ENCODE measurements at regions not wholly inside any gene's neighbourhood (a gene's known extent, or its start where the extent isn't known, plus 50 kb on each side); places are given as distances from the start of the nearest gene placed in this dataset.
"Not testable (repeated sequence)": the region's sequence is repeated elsewhere in the genome, so short reads cannot be mapped to it uniquely, and the experiment has no call there.

GRCh38 chr10:21421794-21422193 is 103.7 kb downstream of the SKIDA1 start:
- no peak overlapping the region for H3K4me3 Mint-ChIP-seq
- H3K27me3 Mint-ChIP-seq (ENCODE audit: low read depth): no peaks in the 10 kb centered on the region
- no peaks in the 10 kb centered on the region for H3K36me3 Mint-ChIP-seq (ENCODE audit: low read depth)
- H3K4me1 Mint-ChIP-seq (ENCODE audit: low read depth): no peaks in the 10 kb centered on the region
- H3K27ac Mint-ChIP-seq: no peak overlapping the region
- no peaks in the 10 kb centered on the region for H3K9me3 Mint-ChIP-seq

- Mint-ChIP-seq H3K27ac (no peak overlapping the region), H3K4me1 (ENCODE audit: low read depth) (no peaks in the 10 kb centered on the region), H3K27me3 (ENCODE audit: low read depth) (no peaks in the 10 kb centered on the region), H3K9me3 (no peaks in the 10 kb centered on the region), H3K4me3 (no peak overlapping the region), H3K36me3 (ENCODE audit: low read depth) (no peaks in the 10 kb centered on the region)
These were observed 104.5 kb downstream of the SKIDA1 start for GRCh38 chr10:21421016-21421415.

GRCh38 chr10:21418981-21419576 is 106.4 kb downstream of the SKIDA1 start:
- H3K27me3 Mint-ChIP-seq (ENCODE audit: low read depth); H3K27ac Mint-ChIP-seq; H3K4me3 Mint-ChIP-seq; H3K36me3 Mint-ChIP-seq (ENCODE audit: low read depth); H3K4me1 Mint-ChIP-seq (ENCODE audit: low read depth); H3K9me3 Mint-ChIP-seq: not testable (repeated sequence)

GRCh38 chr10:21417172-21417712 is 108.2 kb downstream of the SKIDA1 start:
- Mint-ChIP-seq H3K27ac (no peak overlapping the region), H3K4me3 (no peak overlapping the region), H3K27me3 (ENCODE audit: low read depth) (no peaks in the 10 kb centered on the region), H3K36me3 (ENCODE audit: low read depth) (no peaks in the 10 kb centered on the region), H3K9me3 (no peaks in the 10 kb centered on the region), H3K4me1 (ENCODE audit: low read depth) (no peaks in the 10 kb centered on the region)

- Mint-ChIP-seq H3K4me3 (no peak overlapping the region), H3K9me3 (no peaks in the 10 kb centered on the region), H3K4me1 (ENCODE audit: low read depth) (no peaks in the 10 kb centered on the region)
These were observed 111.8 kb downstream of the SKIDA1 start for GRCh38 chr10:21413680-21414079.

GRCh38 chr10:21413268-21413667 is 112.2 kb downstream of the SKIDA1 start:
- no peaks in the 10 kb centered on the region for H3K9me3 Mint-ChIP-seq
- H3K36me3 Mint-ChIP-seq (ENCODE audit: low read depth): no peaks in the 10 kb centered on the region
- no peaks in the 10 kb centered on the region for H3K4me1 Mint-ChIP-seq (ENCODE audit: low read depth)
- no peaks in the 10 kb centered on the region for H3K27me3 Mint-ChIP-seq (ENCODE audit: low read depth)
- H3K4me3 Mint-ChIP-seq: no peak overlapping the region
- peak overlapping the region; percentile 10 for H3K27ac Mint-ChIP-seq

More at GRCh38 chr10:21413680-21414079, 111.8 kb downstream of the SKIDA1 start:
- no peaks in the 10 kb centered on the region for H3K27me3 Mint-ChIP-seq (ENCODE audit: low read depth)
- no peak overlapping the region for H3K27ac Mint-ChIP-seq
- no peaks in the 10 kb centered on the region for H3K36me3 Mint-ChIP-seq (ENCODE audit: low read depth)

GRCh38 chr10:21406595-21407193 is 118.8 kb downstream of the SKIDA1 start:
- Mint-ChIP-seq H3K27ac (no peak overlapping the region), H3K4me3 (no peak overlapping the region), H3K4me1 (ENCODE audit: low read depth) (peaks cover 4% of the 10 kb centered on the region), H3K27me3 (ENCODE audit: low read depth) (no peaks in the 10 kb centered on the region), H3K9me3 (no peaks in the 10 kb centered on the region), H3K36me3 (ENCODE audit: low read depth) (no peaks in the 10 kb centered on the region)

GRCh38 chr10:21405981-21406380 is 119.5 kb downstream of the SKIDA1 start:
- H3K27me3 Mint-ChIP-seq (ENCODE audit: low read depth): no peaks in the 10 kb centered on the region
- H3K4me3 Mint-ChIP-seq: no peak overlapping the region
- H3K9me3 Mint-ChIP-seq: no peaks in the 10 kb centered on the region
- peaks cover 4% of the 10 kb centered on the region for H3K4me1 Mint-ChIP-seq (ENCODE audit: low read depth)
- no peak overlapping the region for H3K27ac Mint-ChIP-seq
- no peaks in the 10 kb centered on the region for H3K36me3 Mint-ChIP-seq (ENCODE audit: low read depth)

GRCh38 chr10:21403256-21404015 is 122.0 kb downstream of the SKIDA1 start:
- Mint-ChIP-seq H3K4me1 (ENCODE audit: low read depth) (peaks cover 4% of the 10 kb centered on the region), H3K27me3 (ENCODE audit: low read depth) (peaks cover 4% of the 10 kb centered on the region), H3K9me3 (no peaks in the 10 kb centered on the region), H3K4me3 (no peak overlapping the region), H3K36me3 (ENCODE audit: low read depth) (no peaks in the 10 kb centered on the region), H3K27ac (no peak overlapping the region)

- no peak overlapping the region for H3K27ac Mint-ChIP-seq
These were observed 122.8 kb downstream of the SKIDA1 start for GRCh38 chr10:21402606-21403083.

GRCh38 chr10:21401196-21401595 is 124.3 kb downstream of the SKIDA1 start:
- Mint-ChIP-seq H3K4me1 (ENCODE audit: low read depth) (no peaks in the 10 kb centered on the region), H3K36me3 (ENCODE audit: low read depth) (no peaks in the 10 kb centered on the region), H3K9me3 (no peaks in the 10 kb centered on the region), H3K4me3 (no peak overlapping the region), H3K27me3 (ENCODE audit: low read depth) (peaks cover 4% of the 10 kb centered on the region), H3K27ac (no peak overlapping the region)

More at GRCh38 chr10:21402606-21403083, 122.8 kb downstream of the SKIDA1 start:
- H3K4me3 Mint-ChIP-seq: no peak overlapping the region
- H3K27me3 Mint-ChIP-seq (ENCODE audit: low read depth): peaks cover 4% of the 10 kb centered on the region
- peaks cover 4% of the 10 kb centered on the region for H3K4me1 Mint-ChIP-seq (ENCODE audit: low read depth)
- H3K36me3 Mint-ChIP-seq (ENCODE audit: low read depth): no peaks in the 10 kb centered on the region
- no peaks in the 10 kb centered on the region for H3K9me3 Mint-ChIP-seq

GRCh38 chr10:21399392-21400035 is 126.0 kb downstream of the SKIDA1 start:
- H3K27ac Mint-ChIP-seq: no peak overlapping the region
- no peak overlapping the region for H3K4me3 Mint-ChIP-seq
- peaks cover 4% of the 10 kb centered on the region for H3K27me3 Mint-ChIP-seq (ENCODE audit: low read depth)
- no peaks in the 10 kb centered on the region for H3K4me1 Mint-ChIP-seq (ENCODE audit: low read depth)
- no peaks in the 10 kb centered on the region for H3K36me3 Mint-ChIP-seq (ENCODE audit: low read depth)
- H3K9me3 Mint-ChIP-seq: peaks cover 5% of the 10 kb centered on the region

GRCh38 chr10:21398563-21399231 is 126.8 kb downstream of the SKIDA1 start:
- H3K27ac Mint-ChIP-seq: no peak overlapping the region
- no peaks in the 10 kb centered on the region for H3K4me1 Mint-ChIP-seq (ENCODE audit: low read depth)
- H3K36me3 Mint-ChIP-seq (ENCODE audit: low read depth): no peaks in the 10 kb centered on the region
- peaks cover 4% of the 10 kb centered on the region for H3K27me3 Mint-ChIP-seq (ENCODE audit: low read depth)
- peaks cover 10% of the 10 kb centered on the region for H3K9me3 Mint-ChIP-seq
- H3K4me3 Mint-ChIP-seq: no peak overlapping the region

GRCh38 chr10:21396889-21397288 is 128.6 kb downstream of the SKIDA1 start:
- Mint-ChIP-seq H3K36me3 (ENCODE audit: low read depth) (no peaks in the 10 kb centered on the region), H3K27ac (no peak overlapping the region), H3K4me1 (ENCODE audit: low read depth) (no peaks in the 10 kb centered on the region), H3K9me3 (peaks cover 10% of the 10 kb centered on the region), H3K4me3 (no peak overlapping the region), H3K27me3 (ENCODE audit: low read depth) (peaks cover 4% of the 10 kb centered on the region)

Data from T-helper 1 cell treated with Interleukin-12 subunit alpha and Interleukin-12 subunit beta and Interleukin-4 antibody, amounts not matched to agents 30 μg/mL and 1 μg/mL, for 36 hours (primary cell).